Astrocyte of the cerebellum (primary cell): ENCODE measurements at regions not wholly inside any gene's neighbourhood (a gene's known extent, or its start where the extent isn't known, plus 50 kb on each side); places are given as distances from the start of the nearest gene placed in this dataset.

ENCODE experiments used
- DNase-seq: peaks from one replicate; pipeline ENCODE4 v3.0.0-alpha.2; 2011; ENCODE audit warnings: low read depth
- H3K4me3 ChIP-seq: 2 replicates; pipeline ENCODE4 v1.5.1; 2011; ENCODE audit warnings: mild to moderate bottlenecking, low read depth, low read length, moderate library complexity
- in situ Hi-C: cut with HindIII; loops from 2 replicates; pipeline ENCODE4 v1.10.0; 2017; ENCODE audit warnings: low sequenced_read_pairs
- TF ChIP-seq, protein P1 (sequence below): IDR thresholded peaks from 2 replicates; pipeline ENCODE4 v1.5.1; 2012; ENCODE audit warnings: low read length, low read depth, moderate library complexity, mild to moderate bottlenecking; ENCODE audit errors: missing control alignments

DNA sequence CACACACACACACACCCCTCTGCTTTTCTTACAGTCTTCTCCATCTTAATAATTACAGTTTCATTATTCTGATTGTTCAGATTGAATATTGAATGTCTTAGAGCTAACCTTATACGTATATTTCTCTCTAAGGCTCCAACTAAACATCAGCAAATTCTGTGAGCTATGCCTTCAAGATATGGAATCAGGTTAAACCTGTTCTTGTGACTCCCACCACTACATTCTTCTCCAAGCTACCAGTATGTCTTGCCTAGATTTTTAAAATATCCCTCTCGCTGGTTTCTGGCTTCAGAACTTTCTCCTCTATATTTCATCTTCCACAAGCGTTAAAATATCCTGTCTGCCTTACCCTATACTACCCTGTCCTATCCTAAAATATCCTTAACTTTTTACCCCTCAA lies 1346.4 kb upstream of the CDH2 start:
- TF ChIP-seq, protein P1, sequence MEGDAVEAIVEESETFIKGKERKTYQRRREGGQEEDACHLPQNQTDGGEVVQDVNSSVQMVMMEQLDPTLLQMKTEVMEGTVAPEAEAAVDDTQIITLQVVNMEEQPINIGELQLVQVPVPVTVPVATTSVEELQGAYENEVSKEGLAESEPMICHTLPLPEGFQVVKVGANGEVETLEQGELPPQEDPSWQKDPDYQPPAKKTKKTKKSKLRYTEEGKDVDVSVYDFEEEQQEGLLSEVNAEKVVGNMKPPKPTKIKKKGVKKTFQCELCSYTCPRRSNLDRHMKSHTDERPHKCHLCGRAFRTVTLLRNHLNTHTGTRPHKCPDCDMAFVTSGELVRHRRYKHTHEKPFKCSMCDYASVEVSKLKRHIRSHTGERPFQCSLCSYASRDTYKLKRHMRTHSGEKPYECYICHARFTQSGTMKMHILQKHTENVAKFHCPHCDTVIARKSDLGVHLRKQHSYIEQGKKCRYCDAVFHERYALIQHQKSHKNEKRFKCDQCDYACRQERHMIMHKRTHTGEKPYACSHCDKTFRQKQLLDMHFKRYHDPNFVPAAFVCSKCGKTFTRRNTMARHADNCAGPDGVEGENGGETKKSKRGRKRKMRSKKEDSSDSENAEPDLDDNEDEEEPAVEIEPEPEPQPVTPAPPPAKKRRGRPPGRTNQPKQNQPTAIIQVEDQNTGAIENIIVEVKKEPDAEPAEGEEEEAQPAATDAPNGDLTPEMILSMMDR = no peak
- DNase-seq = no peak
- in situ Hi-C loops = no loop called here
- no peak overlapping the region for H3K4me3 ChIP-seq

DNA sequence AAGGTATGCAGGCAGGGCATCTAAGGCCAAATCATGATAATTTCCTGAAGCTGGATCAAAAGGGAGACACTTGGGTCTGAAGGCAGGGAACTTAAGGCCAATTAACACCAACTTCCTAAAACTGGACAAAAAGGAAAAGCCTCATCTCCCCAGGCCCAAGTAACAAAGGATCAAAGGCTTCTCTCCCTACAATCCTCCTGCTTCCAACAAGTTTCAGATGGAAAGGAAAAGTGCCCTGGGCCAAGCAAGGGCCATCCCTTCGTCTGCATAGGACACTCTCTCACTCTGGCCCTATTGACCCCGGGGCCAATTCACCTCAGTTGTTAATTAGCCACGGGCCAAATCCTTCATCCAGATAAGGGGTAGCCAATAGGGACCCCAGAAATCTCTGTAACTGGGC lies 1335.8 kb upstream of the CDH2 start:
- no peak for DNase-seq
- TF ChIP-seq, protein P1 = no peak
- H3K4me3 ChIP-seq = no peak overlapping the region
- in situ Hi-C loops = no loop called here

DNA sequence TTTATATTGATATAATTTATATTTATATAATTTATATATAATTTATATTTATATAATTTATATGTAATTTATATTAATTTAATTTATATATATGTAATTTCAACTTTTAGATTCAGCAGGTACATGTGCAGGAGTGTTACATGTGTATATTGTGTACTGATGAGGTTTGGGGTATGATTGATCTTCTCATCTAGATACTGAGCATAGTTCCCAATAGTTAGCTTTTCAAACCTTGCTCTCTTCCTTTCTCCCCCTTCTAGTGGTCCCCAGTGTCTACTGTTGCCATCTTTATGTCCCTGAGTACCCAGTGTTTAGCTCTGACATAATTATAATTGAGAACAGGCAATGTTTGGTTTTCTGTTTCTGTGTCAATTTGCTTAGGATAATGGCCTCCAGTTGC lies 1335.3 kb upstream of the CDH2 start:
- H3K4me3 ChIP-seq = no peak overlapping the region
- TF ChIP-seq, protein P1 = no peak
- in situ Hi-C loops = no loop called here
- DNase-seq = no peak

DNA sequence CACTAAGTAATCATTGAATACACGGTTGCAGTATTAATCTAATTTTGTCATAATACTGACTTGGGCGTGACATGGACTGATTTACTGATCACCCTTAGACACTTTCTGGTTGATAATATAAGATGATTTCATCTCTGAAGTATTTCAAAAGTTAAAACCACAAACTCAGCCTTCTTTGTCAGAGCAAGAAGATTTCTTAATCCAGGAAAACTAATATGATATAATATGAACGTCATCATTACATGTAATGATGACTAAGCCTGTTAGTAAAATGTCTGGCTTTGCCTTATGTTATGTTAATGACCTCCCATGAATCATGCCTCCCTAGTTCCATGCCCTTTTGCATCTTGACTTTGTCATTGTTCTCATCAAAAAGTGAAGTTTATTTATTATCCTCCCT lies 1325.0 kb upstream of the CDH2 start:
- in situ Hi-C loops = no loop called here
- peak; percentile 27 for DNase-seq
- TF ChIP-seq, protein P1 = no peak
- H3K4me3 ChIP-seq = no peak overlapping the region

DNA sequence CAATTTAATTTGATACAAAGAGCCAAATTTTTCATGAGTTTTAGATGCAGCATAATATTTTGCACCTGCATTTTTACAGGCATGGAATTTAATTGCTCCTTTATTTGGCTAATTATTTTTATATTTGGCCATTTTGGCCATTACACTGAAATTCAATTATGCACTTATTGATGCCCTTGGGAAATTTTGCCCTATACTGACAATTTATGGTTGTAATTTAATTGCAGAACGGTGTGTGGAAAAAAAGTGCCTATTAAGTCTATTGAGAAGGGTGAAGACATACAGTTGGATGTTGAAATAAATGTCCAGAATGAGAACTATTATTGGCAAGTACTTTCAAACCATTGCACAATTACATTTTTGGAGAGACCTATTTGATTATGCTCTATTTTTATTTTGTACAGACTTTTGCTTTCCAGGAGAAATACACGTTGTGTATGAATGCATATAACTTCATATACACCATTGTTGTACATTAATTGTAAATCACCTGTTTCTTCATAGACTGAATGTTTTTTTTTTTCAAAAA lies 1319.3 kb upstream of the CDH2 start:
- TF ChIP-seq, protein P1 = no peak
- H3K4me3 ChIP-seq = no peak overlapping the region
- DNase-seq = no peak
- in situ Hi-C loops = no loop called here

DNA sequence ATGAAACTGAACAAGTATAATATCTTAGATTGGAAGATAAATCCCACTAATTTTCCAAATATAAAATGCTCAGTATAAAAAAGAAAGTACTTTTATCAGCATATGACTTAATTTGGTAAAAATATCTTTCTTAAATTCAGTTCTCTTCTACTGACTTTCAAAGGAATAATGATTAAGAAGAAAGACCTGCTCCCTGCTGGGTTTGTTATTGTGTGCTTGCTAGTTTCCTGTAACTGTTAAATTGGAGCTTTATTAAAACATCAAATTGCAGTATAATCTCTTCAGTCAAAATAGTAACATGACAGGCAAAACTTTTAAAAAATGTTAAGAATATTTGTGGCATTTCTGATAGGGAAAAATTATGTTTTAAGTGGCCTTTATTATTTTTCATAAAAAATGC lies 1317.4 kb upstream of the CDH2 start:
- TF ChIP-seq, protein P1 = no peak
- in situ Hi-C loops = no loop called here
- H3K4me3 ChIP-seq = no peak overlapping the region
- DNase-seq = peak; percentile 34

DNA sequence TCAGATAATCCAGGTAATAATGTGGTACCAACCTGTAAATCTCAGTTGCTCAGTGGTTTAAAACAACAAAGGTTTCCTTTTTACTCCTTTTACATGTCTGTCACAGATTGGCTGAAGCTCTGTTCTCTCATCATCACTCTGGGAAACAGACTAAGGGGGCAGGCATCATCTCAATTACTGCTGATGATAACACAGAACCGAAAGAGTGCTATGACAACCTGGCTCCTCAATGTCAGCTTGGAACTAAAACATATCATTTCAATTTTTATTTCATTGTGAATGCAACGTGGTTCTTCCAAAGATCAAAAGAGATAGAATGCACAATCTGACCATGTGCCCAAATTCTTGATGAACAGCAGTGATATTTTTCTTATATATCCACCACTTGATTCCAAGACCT lies 1315.0 kb upstream of the CDH2 start:
- no peak for DNase-seq
- TF ChIP-seq, protein P1 = no peak
- no peak overlapping the region for H3K4me3 ChIP-seq
- in situ Hi-C loops = no loop called here
